ENCODE measurements at regions not wholly inside any gene's neighbourhood (a gene's known extent, or its start where the extent isn't known, plus 50 kb on each side); places are given as distances from the start of the nearest gene placed in this dataset.

GRCh38 chr17:77899498-77899897 is 59.0 kb upstream of the TNRC6C start:
- peak; percentile 37 to 60 for DNase-seq

- DNase-seq, result no peak
These were observed 57.0 kb upstream of the TNRC6C start for GRCh38 chr17:77901481-77901880.

- DNase-seq, result no peak
These were observed 53.2 kb upstream of the TNRC6C start for GRCh38 chr17:77905266-77905665.

- no peak for DNase-seq
These were observed 52.7 kb upstream of the TNRC6C start for GRCh38 chr17:77905766-77906165.

GRCh38 chr17:77906377-77906871 is 52.1 kb upstream of the TNRC6C start:
- DNase-seq, result no peak

GRCh38 chr17:77907497-77908461 is 50.7 kb upstream of the TNRC6C start:
- DNase-seq, result no peak

- DNase-seq, result no peak
These were observed 50.0 kb upstream of the TNRC6C start for GRCh38 chr17:77908501-77908900.
